Astrocyte (in vitro differentiated cells and primary cell): ENCODE measurements at regions not wholly inside any gene's neighbourhood (a gene's known extent, or its start where the extent isn't known, plus 50 kb on each side); places are given as distances from the start of the nearest gene placed in this dataset.

Experiments used
- DNase-seq: peaks from one replicate; pipeline ENCODE4 v3.0.0-alpha.2; 2010; ENCODE audit warnings: low read depth
- FAIRE-seq: peaks from 2 replicates; lab custom pipeline; 2011; peaks lifted over from hg19 to GRCh38; lab: Jason Lieb, UNC
- H2AFZ ChIP-seq: 2 replicates; pipeline ENCODE4 v1.6.0; 2012; ENCODE audit warnings: low read depth, low read length, inconsistent platforms
- H3K27ac ChIP-seq: 2 replicates; pipeline ENCODE4 v1.5.1; 2011; ENCODE audit warnings: low read depth, low read length, inconsistent platforms
- H3K27me3 ChIP-seq: 2 replicates; pipeline ENCODE4 v1.6.0; 2011; ENCODE audit warnings: low read length, inconsistent platforms; ENCODE audit not compliant: insufficient read depth
- H3K36me3 ChIP-seq: 2 replicates; pipeline ENCODE4 v1.5.1; 2011; ENCODE audit warnings: low read length, inconsistent platforms; ENCODE audit not compliant: insufficient read depth
- H3K4me1 ChIP-seq: 2 replicates; pipeline ENCODE4 v1.5.1; 2011; ENCODE audit warnings: low read length, inconsistent platforms; ENCODE audit not compliant: insufficient read depth
- H3K4me2 ChIP-seq: 2 replicates; pipeline ENCODE4 v1.6.0; 2012; ENCODE audit warnings: low read length, inconsistent platforms
- H3K4me3 ChIP-seq: 2 replicates; pipeline ENCODE4 v1.5.1; 2011; ENCODE audit warnings: low read depth, mild to moderate bottlenecking, low read length, inconsistent platforms; ENCODE audit not compliant: insufficient read depth
- H3K79me2 ChIP-seq: 2 replicates; pipeline ENCODE4 v1.6.0; 2012; ENCODE audit warnings: mild to moderate bottlenecking, low read length, inconsistent platforms; ENCODE audit not compliant: insufficient read depth
- H3K9ac ChIP-seq: 2 replicates; pipeline ENCODE4 v1.6.0; 2012; ENCODE audit warnings: mild to moderate bottlenecking, low read length, inconsistent platforms
- H3K9me3 ChIP-seq: 2 replicates; pipeline ENCODE4 v1.5.1; 2012; ENCODE audit warnings: low read depth, mild to moderate bottlenecking, low read length, inconsistent platforms; ENCODE audit not compliant: insufficient read depth
- H4K20me1 ChIP-seq: 2 replicates; pipeline ENCODE4 v1.6.0; 2012; ENCODE audit warnings: low read length, inconsistent platforms; ENCODE audit not compliant: insufficient read depth
- H3K27ac Mint-ChIP-seq: one replicate; pipeline ENCODE4 v1.8.0; 2021; ENCODE audit warnings: mild to moderate bottlenecking, mixed read lengths; ENCODE audit not compliant: unreplicated experiment
- H3K27me3 Mint-ChIP-seq: one replicate; pipeline ENCODE4 v1.8.0; 2021; ENCODE audit warnings: low read depth, mixed read lengths; ENCODE audit not compliant: unreplicated experiment
- H3K36me3 Mint-ChIP-seq: one replicate; pipeline ENCODE4 v1.8.0; 2021; ENCODE audit warnings: low read depth, mixed read lengths; ENCODE audit not compliant: unreplicated experiment
- H3K4me1 Mint-ChIP-seq: one replicate; pipeline ENCODE4 v1.8.0; 2021; ENCODE audit warnings: low read depth, mixed read lengths; ENCODE audit not compliant: unreplicated experiment
- H3K4me3 Mint-ChIP-seq: one replicate; pipeline ENCODE4 v1.8.0; 2021; ENCODE audit warnings: mild to moderate bottlenecking, moderate library complexity, mixed read lengths; ENCODE audit not compliant: unreplicated experiment
- H3K9me3 Mint-ChIP-seq: one replicate; pipeline ENCODE4 v1.8.0; 2021; ENCODE audit warnings: mild to moderate bottlenecking, mixed read lengths; ENCODE audit not compliant: unreplicated experiment
- CTCF ChIP-seq: IDR thresholded peaks from 2 replicates; pipeline ENCODE4 v1.5.1; 2011; ENCODE audit warnings: low read depth, mild to moderate bottlenecking, inconsistent platforms, low read length, moderate library complexity; ENCODE audit not compliant: insufficient read depth
- EZH2 ChIP-seq: IDR thresholded peaks from 2 replicates; pipeline ENCODE4 v1.6.1; 2012; ENCODE audit warnings: mild to moderate bottlenecking, low read length, inconsistent platforms; ENCODE audit not compliant: insufficient read depth

DNA sequence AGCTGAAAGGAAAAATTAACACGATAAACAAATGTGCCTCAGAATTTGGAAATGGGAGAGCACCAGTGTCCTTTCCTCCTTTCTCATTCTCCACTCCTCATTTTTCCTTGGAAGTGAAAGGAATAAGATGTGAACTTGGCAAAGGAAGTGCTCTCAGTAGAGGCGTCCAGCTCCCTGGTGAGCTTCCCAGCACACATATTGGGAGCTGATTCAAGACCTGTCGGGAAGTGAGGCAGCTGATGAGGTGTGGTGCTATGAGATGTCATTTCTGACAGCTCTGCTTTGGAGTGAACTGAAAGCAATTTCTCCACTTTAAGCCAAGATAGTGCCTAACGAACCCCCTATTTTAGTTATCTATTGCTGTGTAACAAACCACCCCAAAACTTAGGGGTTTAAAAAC, 238.5 kb upstream of the IRX3 start:
- Mint-ChIP-seq H3K9me3 (peaks cover 8% of the 10 kb centered on the region), H3K36me3 (no peaks in the 10 kb centered on the region), H3K4me1 (no peaks in the 10 kb centered on the region), H3K4me3 (no peak overlapping the region), H3K27ac (no peak overlapping the region), H3K27me3 (peaks cover 1% of the 10 kb centered on the region)
- Histone ChIP-seq H3K27ac (no peak overlapping the region), H3K79me2 (no peaks in the 10 kb centered on the region), H3K4me3 (no peak overlapping the region), H3K36me3 (no peaks in the 10 kb centered on the region), H3K4me1 (no peaks in the 10 kb centered on the region), H3K9ac (no peak overlapping the region), H3K9me3 (peaks cover 12% of the 10 kb centered on the region), H3K4me2 (no peak overlapping the region), H4K20me1 (no peaks in the 10 kb centered on the region), H3K27me3 (no peaks in the 10 kb centered on the region), H2AFZ (no peak overlapping the region)
- no peak for TF ChIP-seq CTCF
- TF ChIP-seq EZH2, result no peak
- DNase-seq, result no peak
- FAIRE-seq, result no peak

DNA sequence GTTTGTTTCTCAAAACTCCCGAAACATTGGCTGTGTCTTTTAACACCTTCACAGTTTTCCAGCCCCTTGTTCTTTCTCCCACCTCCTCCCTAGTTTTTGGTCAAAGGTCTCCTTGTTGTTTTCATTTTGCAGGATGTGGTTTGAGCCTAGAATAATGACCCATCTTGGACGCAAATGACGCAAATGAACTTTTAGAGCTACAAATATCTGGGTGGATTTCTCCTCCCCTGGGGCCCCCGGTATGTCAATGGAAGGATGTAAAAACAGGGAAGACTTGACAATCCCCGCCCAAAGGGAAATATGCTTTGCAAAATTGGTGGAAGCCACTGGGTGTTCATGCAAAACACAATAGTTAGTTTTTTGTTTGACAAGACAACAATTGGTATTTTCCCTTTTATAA, 236.0 kb upstream of the IRX3 start:
- no peak overlapping the region for H3K4me3 Mint-ChIP-seq
- H3K9ac ChIP-seq, result no peak overlapping the region
- H3K27ac Mint-ChIP-seq, result no peak overlapping the region
- peaks cover 12% of the 10 kb centered on the region for H3K9me3 ChIP-seq
- H3K36me3 ChIP-seq, result no peaks in the 10 kb centered on the region
- H4K20me1 ChIP-seq, result no peaks in the 10 kb centered on the region
- H3K4me3 ChIP-seq, result no peak overlapping the region
- H3K4me1 ChIP-seq, result no peaks in the 10 kb centered on the region
- FAIRE-seq, result no peak
- H3K27me3 ChIP-seq, result no peaks in the 10 kb centered on the region
- no peak overlapping the region for H3K4me2 ChIP-seq
- H3K9me3 Mint-ChIP-seq, result peaks cover 7% of the 10 kb centered on the region
- no peak overlapping the region for H2AFZ ChIP-seq
- TF ChIP-seq CTCF (no peak), EZH2 (no peak)
- H3K79me2 ChIP-seq, result no peaks in the 10 kb centered on the region
- peaks cover 6% of the 10 kb centered on the region for H3K27me3 Mint-ChIP-seq
- H3K4me1 Mint-ChIP-seq, result no peaks in the 10 kb centered on the region
- no peak for DNase-seq
- no peak overlapping the region for H3K27ac ChIP-seq
- H3K36me3 Mint-ChIP-seq, result no peaks in the 10 kb centered on the region

DNA sequence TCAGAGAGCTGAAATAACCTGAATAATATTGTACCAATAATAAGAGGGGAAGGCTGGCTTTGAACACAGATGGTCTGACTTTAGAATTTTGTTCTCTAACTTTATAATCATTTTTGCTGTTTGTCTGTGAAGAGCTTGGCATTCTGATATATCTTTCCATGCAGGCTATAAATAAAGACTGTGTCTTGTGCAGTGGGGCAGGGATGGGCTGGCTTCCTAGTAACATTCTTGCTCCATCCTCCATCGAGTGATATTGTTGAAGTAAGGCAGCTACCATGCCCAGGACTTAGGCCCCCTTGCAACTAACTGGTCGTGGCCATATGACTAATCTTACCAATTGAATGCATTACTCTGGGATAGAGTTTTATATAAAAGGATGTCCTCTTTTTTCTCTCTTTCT, 234.7 kb upstream of the IRX3 start:
- Histone ChIP-seq H3K4me3 (no peak overlapping the region), H3K27me3 (no peaks in the 10 kb centered on the region), H3K9me3 (peaks cover 11% of the 10 kb centered on the region), H2AFZ (no peak overlapping the region), H3K4me2 (no peak overlapping the region), H3K9ac (no peak overlapping the region), H3K79me2 (no peaks in the 10 kb centered on the region), H3K36me3 (no peaks in the 10 kb centered on the region), H4K20me1 (no peaks in the 10 kb centered on the region), H3K4me1 (no peaks in the 10 kb centered on the region), H3K27ac (no peak overlapping the region)
- no peak for FAIRE-seq
- Mint-ChIP-seq H3K4me1 (no peaks in the 10 kb centered on the region), H3K36me3 (no peaks in the 10 kb centered on the region), H3K9me3 (peaks cover 7% of the 10 kb centered on the region), H3K27ac (no peak overlapping the region), H3K27me3 (peaks cover 10% of the 10 kb centered on the region), H3K4me3 (no peak overlapping the region)
- no peak for DNase-seq
- TF ChIP-seq EZH2, result no peak
- TF ChIP-seq CTCF, result no peak
